ENCODE measurements at regions not wholly inside any gene's neighbourhood (a gene's known extent, or its start where the extent isn't known, plus 50 kb on each side); places are given as distances from the start of the nearest gene placed in this dataset.

DNA sequence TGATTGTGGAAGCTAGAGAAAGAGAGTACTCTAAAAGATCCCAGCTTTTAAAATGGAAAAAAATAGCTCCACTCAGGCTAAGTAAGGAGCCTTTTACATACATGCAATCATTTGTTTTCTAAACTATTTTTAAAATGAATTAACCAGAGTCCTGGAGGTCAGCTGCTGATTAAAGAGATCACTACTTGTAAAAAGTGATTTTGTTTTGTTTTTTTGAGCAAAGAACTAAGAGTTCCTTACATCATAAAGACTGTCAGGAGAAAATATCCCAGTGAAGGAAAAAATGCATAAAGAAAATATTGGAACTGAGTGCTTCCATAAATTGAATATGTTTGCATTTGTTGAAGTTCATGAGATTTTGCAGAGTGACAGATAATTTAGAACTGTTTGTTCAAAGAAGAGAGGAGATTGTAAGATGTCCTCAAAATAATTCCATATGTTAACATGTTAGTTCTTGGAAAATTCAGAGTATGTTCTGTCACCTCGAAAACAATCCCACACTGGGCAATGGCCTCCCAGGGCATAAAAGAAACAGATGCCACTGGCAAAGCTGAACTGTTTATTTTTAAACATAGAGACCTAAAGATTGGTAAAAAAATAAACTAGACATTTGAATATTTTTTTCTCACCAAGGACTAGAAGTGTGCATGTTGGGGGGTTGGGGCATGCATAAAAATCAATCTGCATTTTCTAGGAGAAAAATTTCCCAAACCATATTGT lies 264.7 kb downstream of the NPR3 start:
- no peak for DNase-seq (ENCODE audit: low read depth)
- H3K4me3 ChIP-seq (replicated peaks; ENCODE audit: low read depth, low read length): no peak overlapping the region
- TF ChIP-seq, protein P1, sequence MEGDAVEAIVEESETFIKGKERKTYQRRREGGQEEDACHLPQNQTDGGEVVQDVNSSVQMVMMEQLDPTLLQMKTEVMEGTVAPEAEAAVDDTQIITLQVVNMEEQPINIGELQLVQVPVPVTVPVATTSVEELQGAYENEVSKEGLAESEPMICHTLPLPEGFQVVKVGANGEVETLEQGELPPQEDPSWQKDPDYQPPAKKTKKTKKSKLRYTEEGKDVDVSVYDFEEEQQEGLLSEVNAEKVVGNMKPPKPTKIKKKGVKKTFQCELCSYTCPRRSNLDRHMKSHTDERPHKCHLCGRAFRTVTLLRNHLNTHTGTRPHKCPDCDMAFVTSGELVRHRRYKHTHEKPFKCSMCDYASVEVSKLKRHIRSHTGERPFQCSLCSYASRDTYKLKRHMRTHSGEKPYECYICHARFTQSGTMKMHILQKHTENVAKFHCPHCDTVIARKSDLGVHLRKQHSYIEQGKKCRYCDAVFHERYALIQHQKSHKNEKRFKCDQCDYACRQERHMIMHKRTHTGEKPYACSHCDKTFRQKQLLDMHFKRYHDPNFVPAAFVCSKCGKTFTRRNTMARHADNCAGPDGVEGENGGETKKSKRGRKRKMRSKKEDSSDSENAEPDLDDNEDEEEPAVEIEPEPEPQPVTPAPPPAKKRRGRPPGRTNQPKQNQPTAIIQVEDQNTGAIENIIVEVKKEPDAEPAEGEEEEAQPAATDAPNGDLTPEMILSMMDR (IDR thresholded peaks at IDR 0.05; ENCODE audit: low read length, missing control alignments): no peak

DNA sequence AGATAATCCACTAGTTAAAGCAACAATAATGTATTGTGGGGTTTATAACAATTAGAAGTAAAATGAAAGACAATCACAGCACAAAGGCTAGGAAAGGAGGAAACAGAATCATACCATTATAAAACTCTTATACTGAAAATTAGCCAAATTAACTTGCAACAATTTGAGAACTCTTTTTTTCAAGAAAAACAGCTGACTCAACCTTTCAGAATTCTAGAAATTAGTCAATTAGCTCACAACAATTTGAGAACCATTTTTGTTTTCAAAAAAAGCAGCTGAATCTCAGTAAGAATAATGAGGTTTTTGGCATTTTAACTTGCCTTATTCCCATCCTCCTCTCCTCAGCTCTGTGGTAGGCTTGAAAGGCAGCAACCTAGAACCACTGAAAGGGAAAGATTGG lies 269.9 kb downstream of the NPR3 start:
- H3K4me3 ChIP-seq (replicated peaks; ENCODE audit: low read depth, low read length): no peak overlapping the region
- TF ChIP-seq, protein P1 (IDR thresholded peaks at IDR 0.05; ENCODE audit: low read length, missing control alignments): no peak
- DNase-seq (ENCODE audit: low read depth): no peak

DNA sequence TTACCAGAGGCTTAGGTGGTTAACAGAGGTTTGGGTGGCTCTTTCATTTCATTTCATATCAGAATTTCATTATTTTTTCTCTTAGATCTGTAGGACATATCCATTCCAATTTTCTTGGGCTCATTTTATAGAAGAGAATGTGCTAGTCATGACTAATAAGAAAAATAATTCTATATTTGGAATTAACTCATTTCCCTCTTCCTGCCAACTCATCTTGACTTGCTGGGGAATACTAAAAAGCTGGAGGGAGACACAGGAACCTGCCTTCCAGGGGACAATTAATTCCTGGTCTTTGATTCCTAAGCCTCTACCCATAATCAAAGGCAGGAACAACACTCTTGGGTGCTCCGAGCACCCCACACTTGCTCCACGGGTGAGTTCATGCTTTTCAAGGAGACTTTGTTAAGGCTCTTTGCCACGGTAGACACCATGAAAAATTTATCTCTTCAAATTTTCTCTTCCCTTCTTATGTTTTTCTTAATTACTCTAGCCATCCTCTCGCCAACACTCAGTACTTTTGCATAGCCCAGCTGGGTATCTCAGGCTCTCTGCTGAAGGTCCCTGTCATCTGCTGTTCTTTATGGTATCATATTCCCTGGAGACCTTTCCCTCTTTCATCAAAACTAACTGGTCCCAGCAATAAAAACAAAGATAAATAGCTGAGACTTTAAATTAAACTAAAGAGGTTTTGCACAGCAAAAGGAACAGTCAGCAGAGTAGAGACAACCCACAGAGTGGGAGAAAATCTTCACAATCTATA lies 273.9 kb downstream of the NPR3 start:
- TF ChIP-seq, protein P1 (IDR thresholded peaks at IDR 0.05; ENCODE audit: low read length, missing control alignments): no peak
- H3K4me3 ChIP-seq (replicated peaks; ENCODE audit: low read depth, low read length): no peak overlapping the region
- DNase-seq (ENCODE audit: low read depth): peak; percentile 29

DNA sequence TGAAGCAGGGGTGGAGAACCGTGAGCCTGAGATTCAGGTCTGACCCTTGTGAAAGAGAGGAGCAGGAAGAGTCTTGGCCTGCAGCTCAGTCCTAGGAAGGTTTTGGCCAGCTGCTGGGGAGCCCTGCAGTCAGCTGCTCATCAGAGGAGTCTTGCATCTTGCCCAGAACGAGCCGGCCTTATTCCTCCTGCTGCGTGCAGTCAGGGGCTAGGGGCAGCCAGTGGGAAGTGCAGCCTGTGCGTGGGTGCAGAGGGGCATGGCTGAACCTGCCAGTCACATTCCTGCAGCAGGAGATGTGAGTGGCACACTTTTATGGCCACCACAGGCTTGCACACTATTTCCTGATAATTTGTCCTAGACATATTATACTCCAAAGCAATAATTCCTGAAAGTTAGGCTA lies 278.7 kb downstream of the NPR3 start:
- TF ChIP-seq, protein P1 (IDR thresholded peaks at IDR 0.05; ENCODE audit: low read length, missing control alignments): no peak
- no peak overlapping the region for H3K4me3 ChIP-seq (replicated peaks; ENCODE audit: low read depth, low read length)
- DNase-seq (ENCODE audit: low read depth): no peak

DNA sequence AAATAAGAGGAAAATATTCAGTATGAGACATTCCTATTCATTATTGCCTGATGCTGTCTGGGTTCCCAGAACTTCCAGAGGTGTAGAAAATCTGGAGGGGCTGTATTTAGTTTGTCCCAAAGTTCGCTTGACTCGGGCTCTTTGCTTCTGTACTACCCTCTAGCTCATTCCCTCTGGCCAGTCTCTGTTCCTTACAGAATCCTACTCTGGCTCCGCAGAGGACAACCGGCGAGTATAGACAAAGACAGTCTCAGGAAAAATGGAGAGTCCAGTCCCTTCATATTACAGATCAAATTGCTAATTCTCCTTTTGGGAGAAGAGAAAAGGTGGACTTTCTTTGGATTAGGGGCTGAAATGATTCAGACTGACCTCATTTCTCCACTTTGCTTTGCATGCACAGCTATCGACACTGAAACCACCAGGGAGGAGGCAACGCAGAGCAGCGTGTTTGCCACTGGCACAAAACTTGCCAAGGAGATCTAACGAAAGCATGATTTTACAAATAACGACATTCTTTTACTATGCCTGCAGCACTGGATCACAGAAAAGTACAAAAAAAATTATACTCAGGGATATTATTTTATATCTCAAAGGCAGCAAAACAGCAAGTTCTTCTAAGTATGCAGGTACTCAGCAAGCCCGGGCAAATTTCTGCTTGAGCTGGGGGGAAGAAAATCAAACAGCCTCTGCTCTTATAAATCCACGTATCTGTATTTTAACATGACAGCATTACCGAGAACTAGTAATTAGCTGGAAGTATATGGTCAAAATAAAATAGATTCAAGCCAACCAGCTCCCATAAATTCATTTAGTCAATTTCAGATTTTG lies 279.7 kb downstream of the NPR3 start:
- TF ChIP-seq, protein P1 (IDR thresholded peaks at IDR 0.05; ENCODE audit: low read length, missing control alignments): no peak
- H3K4me3 ChIP-seq (replicated peaks; ENCODE audit: low read depth, low read length): no peak overlapping the region
- DNase-seq (ENCODE audit: low read depth): peak; percentile 4

DNA sequence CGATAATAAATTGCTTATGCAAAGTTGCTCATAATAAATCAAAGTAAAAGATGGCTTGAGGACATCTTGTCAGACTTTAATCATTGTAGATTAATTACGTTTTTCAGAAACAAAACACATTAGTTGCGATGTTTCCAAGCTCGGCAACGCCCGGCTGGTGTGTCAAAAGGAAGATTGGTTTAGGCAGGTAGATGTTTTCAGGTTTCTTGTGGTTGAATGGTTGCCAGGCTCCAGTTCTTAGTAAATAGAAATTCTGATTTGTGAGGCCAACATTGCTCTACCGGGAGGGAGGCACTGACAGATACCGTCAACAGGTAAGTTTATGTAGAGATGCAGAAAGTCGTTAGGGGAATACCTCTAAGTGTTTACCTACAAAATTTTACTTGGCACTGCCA lies 280.3 kb downstream of the NPR3 start:
- no peak overlapping the region for H3K4me3 ChIP-seq (replicated peaks; ENCODE audit: low read depth, low read length)
- TF ChIP-seq, protein P1 (IDR thresholded peaks at IDR 0.05; ENCODE audit: low read length, missing control alignments): no peak
- no peak for DNase-seq (ENCODE audit: low read depth)
